Hematopoietic multipotent progenitor cell (in vitro differentiated cells): ENCODE measurements at regions not wholly inside any gene's neighbourhood (a gene's known extent, or its start where the extent isn't known, plus 50 kb on each side); places are given as distances from the start of the nearest gene placed in this dataset.

Source experiments
- DNase-seq, 3 donors: peaks; one replicate each; pipeline ENCODE4 v3.0.0-alpha.2; 2011 to 2015; ENCODE audit warnings: low read depth in 2 of 3, low spot score in 2 of 3

DNA sequence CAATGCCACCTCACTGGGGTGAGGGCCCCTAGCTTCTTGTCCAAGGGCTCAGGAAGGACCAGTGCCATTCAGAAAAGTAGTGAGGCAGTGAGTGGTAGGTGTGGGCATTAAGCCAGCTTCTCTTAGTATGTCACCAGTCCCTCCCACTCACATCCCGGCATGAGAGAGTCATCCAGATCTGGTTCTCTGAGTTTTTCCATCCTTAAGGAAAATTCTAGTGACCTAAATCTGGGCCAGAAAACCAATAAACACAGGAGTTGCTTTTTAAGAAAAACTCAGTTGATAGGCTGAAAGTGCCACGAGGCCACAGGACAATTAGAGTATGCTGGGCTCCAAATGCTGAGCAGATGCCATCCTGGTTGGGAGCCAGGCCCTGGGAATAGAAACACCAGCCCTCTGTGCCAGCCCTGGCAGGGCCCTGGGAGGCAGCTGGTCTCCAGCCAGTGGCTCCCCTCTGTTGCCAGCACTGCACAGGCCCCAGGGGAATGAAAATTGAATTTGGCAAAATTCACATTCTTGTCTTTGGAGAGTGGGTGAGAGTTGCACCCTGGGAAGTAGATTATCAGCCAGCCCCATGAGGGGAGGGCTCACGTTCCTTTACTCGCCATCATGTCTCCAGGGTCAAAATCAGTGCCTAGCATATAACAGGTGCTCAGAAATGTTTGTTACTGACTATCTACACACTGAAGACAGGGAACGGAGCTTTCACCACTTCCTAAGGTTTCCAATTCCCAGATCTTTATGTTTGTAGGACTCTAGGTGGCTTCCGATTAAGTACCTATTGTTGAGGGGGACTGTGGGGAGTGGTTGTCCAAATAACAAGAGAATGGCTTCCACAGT is 52.8 kb downstream of the FAM43A start:
- no peak for DNase-seq

DNA sequence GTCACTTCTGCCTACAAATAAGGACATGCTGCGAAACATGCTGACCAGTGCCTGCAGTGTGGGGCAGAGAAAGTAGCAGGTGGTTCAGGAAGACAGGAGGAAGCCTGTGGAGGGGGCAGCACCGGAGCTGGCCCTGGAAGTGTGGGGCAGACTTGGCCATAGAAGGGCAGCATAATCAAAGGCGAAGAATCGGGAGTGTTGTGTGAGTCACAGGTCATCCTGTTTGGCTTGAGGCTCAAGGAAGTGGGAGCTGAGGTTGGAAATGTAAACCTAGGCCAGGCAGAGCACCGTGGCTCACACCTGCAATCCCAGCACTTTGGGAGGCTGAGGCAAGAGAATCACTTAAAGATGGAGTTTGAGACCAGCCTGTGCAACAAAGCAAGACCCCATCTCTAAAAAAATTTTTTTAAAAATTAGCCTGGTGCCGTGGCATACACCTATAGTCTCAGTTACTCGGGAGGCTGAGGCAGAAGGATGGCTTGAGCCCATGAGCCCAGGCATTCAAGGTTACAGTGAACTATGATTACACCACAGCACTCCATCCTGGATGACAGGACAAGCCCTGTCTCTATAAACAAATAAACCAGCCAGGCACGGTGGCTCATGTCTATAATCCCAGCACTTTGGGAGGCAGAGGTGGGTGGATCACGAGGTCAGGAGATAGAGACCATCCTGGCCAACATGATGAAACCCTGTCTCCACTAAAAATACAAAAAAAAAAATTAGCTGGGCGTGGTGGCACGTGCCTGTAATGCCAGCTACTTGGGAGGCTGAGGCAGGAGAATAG is 54.0 kb downstream of the FAM43A start:
- DNase-seq = no peak

GRCh38 chr3:194740859-194741491 is 55.3 kb downstream of the FAM43A start:
- DNase-seq = no peak

GRCh38 chr3:194741916-194742315 is 56.2 kb downstream of the FAM43A start:
- no peak for DNase-seq

DNA sequence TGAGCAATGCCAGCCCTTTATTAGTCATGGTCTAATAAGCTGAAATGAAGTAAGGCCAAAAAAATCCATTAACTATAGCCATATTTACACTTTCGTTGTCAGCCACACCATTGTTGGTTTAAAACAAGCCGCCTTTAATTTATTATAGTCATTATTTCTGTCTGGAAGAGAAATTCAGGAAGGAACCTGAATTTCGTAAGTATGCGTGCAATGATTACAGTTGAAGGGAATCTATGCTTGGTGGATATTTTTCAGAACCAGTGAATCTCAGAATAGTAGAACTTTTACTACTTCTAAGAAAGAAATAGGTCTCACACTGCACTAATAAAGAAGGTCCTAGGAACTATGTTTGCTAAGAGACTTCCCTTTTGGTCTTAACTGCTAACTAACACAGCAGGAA is 59.1 kb downstream of the FAM43A start:
- DNase-seq = no peak

GRCh38 chr3:194745422-194746184 is 59.9 kb downstream of the FAM43A start:
- DNase-seq = no peak

DNA sequence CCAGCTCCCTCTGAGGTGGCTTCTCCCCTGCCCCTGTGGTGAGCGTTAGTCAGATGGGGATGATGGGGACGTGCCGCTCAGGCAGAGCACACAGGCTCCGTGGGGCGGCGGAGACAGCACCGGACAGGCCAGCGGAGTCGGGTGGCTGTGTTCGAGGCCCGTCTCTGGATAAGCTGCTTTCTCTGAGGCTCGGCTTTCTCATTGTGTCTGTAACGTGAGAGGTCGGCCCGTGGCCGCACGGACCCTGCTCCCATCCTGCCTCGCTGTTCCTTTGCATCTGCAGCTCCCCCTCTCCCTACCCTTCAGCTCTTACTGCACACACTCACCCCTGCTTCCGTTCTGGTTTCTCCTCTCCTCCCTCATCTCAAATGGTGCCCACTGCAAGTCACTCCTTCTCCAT is 62.5 kb downstream of the FAM43A start:
- DNase-seq = no peak

- no peak for DNase-seq
Measured at GRCh38 chr3:194749631-194750490, 64.2 kb downstream of the FAM43A start.

GRCh38 chr3:194750491-194750828 is 64.8 kb downstream of the FAM43A start:
- no peak for DNase-seq

DNA sequence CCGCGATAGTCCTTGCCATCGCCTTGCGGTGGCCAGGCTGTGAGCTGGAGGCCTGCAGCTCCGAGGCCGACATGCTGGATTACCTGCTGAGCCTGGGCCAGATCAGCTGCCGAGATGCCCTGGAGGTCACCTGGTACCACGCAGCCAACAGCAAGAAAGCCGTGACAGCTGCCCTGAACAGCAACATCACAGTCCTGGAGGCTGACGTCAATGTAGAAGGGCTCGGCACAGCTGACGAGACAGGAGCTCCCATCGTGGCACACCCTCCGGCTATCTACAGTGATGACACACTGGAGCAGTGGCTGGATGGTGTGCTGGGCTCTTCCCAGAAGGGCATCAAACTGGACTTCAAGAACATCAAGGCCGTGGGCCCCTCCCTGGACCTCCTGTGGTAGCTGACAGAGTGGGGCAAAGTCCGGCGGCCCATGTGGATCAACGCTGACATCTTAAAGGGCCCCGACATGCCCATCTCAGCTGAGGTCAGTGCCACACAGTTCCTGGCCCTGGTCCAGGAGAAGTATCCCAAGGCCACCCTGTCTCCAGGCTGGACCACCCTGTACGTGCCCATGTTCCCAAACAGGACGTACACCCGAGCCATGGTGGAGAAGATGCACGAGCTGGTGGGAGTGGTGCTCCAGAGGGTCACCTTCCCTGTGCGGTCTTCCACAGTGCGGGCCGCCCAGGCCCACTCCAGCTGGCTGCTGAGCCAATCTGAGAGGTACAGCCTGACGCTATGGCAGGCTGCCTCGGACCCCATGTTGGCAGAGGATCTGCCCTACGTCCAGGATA is 70.2 kb downstream of the FAM43A start:
- no peak for DNase-seq

- DNase-seq = no peak
Measured at GRCh38 chr3:194756460-194756779, 70.7 kb downstream of the FAM43A start.

GRCh38 chr3:194756791-194757325 is 71.2 kb downstream of the FAM43A start:
- DNase-seq = no peak

GRCh38 chr3:194757647-194758061 is 72.0 kb downstream of the FAM43A start:
- DNase-seq = no peak

- DNase-seq = no peak
Measured at GRCh38 chr3:194758716-194759115, 73.0 kb downstream of the FAM43A start.

GRCh38 chr3:194760494-194761137 is 74.9 kb downstream of the FAM43A start:
- DNase-seq = no peak

DNA sequence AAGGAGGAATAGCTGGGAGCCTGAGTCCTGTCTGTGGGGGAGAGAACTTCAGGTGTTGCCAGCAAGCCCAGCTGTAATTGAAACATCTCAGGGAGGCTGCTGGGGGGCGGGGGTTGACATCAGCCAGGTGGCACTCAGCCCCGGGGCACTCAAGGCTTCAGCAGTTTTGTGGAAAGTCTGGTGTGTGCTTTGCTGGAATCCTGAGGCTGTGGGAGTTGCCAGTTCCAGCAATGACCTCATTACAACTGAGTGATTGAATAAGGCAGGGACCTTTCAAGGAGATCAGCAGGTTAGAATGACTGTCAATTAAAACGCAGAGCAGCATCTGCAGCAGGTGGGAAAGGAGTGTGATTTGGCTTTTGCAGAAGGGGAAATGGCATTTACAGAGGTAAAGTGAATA is 75.7 kb downstream of the FAM43A start:
- DNase-seq = no peak

DNA sequence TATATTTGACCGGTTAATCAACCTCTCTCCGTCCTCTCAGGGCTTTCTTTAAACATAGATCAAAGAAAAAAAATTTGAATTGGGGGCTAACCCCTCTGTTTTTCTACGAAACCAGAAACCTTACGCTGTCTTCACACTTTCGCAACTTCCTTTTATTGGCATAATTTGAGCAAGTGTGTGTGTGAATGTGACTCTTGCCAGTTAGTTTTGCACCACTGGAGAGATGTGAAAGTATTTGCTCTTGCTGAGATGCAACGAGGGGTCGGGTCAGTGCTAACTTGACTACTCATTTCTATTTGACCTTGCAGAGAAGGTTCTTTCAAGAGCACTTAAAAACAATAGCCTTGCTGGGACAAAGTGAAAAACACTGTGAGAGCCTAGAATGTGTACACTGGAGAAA is 81.2 kb downstream of the FAM43A start:
- peak in 1 of 3 donors; percentile 12 for DNase-seq

- DNase-seq = no peak
Measured at GRCh38 chr3:194767446-194768207, 81.9 kb downstream of the FAM43A start.
